ENCODE measurements at regions not wholly inside any gene's neighbourhood (a gene's known extent, or its start where the extent isn't known, plus 50 kb on each side); places are given as distances from the start of the nearest gene placed in this dataset.
A peak's percentile ranks its signal among the peaks of the same experiment; 100 is the strongest.

- Mint-ChIP-seq H3K9me3 (no peaks in the 10 kb centered on the region), H3K36me3 (no peaks in the 10 kb centered on the region), H3K4me1 (ENCODE audit: unreplicated experiment) (no peaks in the 10 kb centered on the region), H3K27ac (no peak overlapping the region), H3K27me3 (no peaks in the 10 kb centered on the region), H3K4me3 (peak overlapping the region; percentile 6)
- no peak for DNase-seq (ENCODE audit: extremely low spot score, unreplicated experiment)
- TF ChIP-seq, protein P1, sequence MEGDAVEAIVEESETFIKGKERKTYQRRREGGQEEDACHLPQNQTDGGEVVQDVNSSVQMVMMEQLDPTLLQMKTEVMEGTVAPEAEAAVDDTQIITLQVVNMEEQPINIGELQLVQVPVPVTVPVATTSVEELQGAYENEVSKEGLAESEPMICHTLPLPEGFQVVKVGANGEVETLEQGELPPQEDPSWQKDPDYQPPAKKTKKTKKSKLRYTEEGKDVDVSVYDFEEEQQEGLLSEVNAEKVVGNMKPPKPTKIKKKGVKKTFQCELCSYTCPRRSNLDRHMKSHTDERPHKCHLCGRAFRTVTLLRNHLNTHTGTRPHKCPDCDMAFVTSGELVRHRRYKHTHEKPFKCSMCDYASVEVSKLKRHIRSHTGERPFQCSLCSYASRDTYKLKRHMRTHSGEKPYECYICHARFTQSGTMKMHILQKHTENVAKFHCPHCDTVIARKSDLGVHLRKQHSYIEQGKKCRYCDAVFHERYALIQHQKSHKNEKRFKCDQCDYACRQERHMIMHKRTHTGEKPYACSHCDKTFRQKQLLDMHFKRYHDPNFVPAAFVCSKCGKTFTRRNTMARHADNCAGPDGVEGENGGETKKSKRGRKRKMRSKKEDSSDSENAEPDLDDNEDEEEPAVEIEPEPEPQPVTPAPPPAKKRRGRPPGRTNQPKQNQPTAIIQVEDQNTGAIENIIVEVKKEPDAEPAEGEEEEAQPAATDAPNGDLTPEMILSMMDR (conservative IDR thresholded peaks at IDR 0.05): no peak
Measured at GRCh38 chr14:44873536-44873935, 88.2 kb downstream of the KLHL28 start.

DNA sequence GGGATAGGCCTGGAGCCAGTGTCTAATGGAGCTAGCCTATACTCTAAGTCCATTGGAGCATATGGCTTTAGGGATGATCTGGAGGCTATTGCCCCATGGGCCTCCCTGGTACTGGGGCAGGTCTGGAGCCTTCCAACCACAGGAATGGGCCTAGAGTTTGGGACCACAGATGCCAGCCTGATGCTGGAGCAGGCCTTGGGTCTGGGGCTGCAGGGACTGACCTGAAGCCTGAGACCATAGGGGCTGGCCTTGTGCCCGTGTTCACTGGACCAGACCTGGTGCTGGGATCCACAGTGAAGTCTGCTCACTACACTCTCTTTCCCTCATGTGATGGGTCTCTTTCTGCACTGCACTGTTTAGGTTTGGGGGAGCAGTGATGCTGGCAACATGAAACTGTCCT, 95.0 kb downstream of the KLHL28 start:
- Mint-ChIP-seq H3K4me3 (no peak overlapping the region), H3K4me1 (ENCODE audit: unreplicated experiment) (no peaks in the 10 kb centered on the region), H3K36me3 (no peaks in the 10 kb centered on the region), H3K9me3 (no peaks in the 10 kb centered on the region), H3K27me3 (peaks cover 2% of the 10 kb centered on the region), H3K27ac (no peak overlapping the region)
- TF ChIP-seq, protein P1 (conservative IDR thresholded peaks at IDR 0.05): no peak
- DNase-seq (ENCODE audit: extremely low spot score, unreplicated experiment): no peak

GRCh38 chr14:44866322-44866721, 95.4 kb downstream of the KLHL28 start:
- Mint-ChIP-seq H3K27ac (no peak overlapping the region), H3K36me3 (no peaks in the 10 kb centered on the region), H3K4me1 (ENCODE audit: unreplicated experiment) (no peaks in the 10 kb centered on the region), H3K4me3 (no peak overlapping the region), H3K9me3 (no peaks in the 10 kb centered on the region), H3K27me3 (peaks cover 2% of the 10 kb centered on the region)
- DNase-seq (ENCODE audit: extremely low spot score, unreplicated experiment): no peak
- TF ChIP-seq, protein P1 (conservative IDR thresholded peaks at IDR 0.05): no peak

DNA sequence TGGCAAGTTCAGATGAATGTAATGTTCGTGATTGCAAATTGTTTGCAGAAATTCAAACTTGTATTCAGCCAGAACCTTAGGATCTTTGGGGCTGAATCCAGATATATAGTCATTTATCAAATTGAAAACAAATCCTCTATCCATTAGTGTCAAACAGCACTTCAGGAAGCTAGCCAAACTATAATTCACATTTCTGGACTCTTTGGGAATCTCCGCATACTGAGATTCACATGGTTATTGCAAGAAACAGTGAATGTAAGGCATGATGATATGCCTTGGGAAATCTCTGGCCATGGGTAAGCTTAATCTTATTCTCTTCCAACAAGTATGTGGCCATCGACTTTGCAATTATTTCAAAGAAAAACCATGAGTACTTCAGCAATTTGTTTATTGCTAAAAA, 98.5 kb downstream of the KLHL28 start:
- no peak overlapping the region for H3K27ac Mint-ChIP-seq
- H3K4me1 Mint-ChIP-seq (ENCODE audit: unreplicated experiment): no peaks in the 10 kb centered on the region
- no peaks in the 10 kb centered on the region for H3K36me3 Mint-ChIP-seq
- DNase-seq (ENCODE audit: extremely low spot score, unreplicated experiment): no peak
- H3K9me3 Mint-ChIP-seq: no peaks in the 10 kb centered on the region
- TF ChIP-seq, protein P1 (conservative IDR thresholded peaks at IDR 0.05): no peak
- H3K4me3 Mint-ChIP-seq: no peak overlapping the region
- H3K27me3 Mint-ChIP-seq: peaks cover 2% of the 10 kb centered on the region

DNA sequence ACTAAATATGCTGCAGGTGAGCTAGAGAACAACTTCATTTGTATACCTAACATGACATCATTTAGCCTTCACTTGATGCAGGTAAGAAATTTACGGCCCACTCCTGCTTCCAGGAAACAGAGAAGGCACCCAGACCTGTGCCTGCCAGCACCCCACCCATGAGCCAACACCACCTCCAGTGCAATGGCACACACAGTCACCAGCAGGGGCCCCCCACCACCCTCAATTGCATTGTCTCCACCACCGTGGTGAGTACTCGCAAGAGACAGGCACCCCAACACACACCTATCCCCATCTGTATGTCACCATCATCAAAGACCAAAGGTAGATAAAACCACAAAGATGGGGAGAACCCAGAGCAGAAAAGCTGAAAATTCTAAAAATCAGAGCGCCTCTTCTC, 107.6 kb downstream of the KLHL28 start:
- DNase-seq (ENCODE audit: extremely low spot score, unreplicated experiment): no peak
- Mint-ChIP-seq H3K36me3 (no peaks in the 10 kb centered on the region), H3K27ac (no peak overlapping the region), H3K4me1 (ENCODE audit: unreplicated experiment) (no peaks in the 10 kb centered on the region), H3K27me3 (peaks cover 8% of the 10 kb centered on the region), H3K4me3 (no peak overlapping the region), H3K9me3 (no peaks in the 10 kb centered on the region)
- TF ChIP-seq, protein P1 (conservative IDR thresholded peaks at IDR 0.05): no peak
